ENCODE measurements at regions not wholly inside any gene's neighbourhood (a gene's known extent, or its start where the extent isn't known, plus 50 kb on each side); places are given as distances from the start of the nearest gene placed in this dataset.

DNA sequence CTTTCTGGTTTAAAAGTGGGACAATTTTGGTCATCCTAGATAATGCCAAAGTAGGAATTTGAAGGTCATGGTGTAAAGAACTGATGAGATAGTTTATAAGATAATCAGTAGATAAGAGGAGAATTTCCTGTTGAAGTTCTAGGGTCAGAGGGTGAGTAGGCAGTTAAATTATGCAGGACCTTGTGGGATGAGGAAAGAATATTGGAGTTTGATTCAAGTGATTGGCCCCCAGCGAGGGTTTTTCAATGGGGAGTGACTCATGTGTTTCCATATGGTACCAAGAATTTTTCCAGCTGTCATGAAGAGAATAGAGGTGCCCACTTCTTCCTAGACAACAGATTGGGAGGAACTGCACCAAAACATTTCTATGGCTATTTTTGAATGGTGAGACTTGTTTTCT is 940.2 kb upstream of the ZEB2 start:
- no CpG with 5 or more reads among the region's 1 CpG for WGBS (ENCODE audit: insufficient coverage)
- Histone ChIP-seq H3K36me3 (replicated peaks in 1 of 2; ENCODE audit: control extremely low read depth in 1 of 2, control insufficient read depth in 1 of 2, extremely low read depth in 1 of 2, insufficient read depth in 2 of 2, low read length in 1 of 2) (no peaks in the 10 kb centered on the region), H4K20me1 (ENCODE audit: control insufficient read depth, insufficient read depth, low read length, poor library complexity, severe bottlenecking) (no peaks in the 10 kb centered on the region), H3K27ac (ENCODE audit: low read length in 2 of 2) (no peak overlapping the region), H3K4me3 (ENCODE audit: control extremely low read depth in 1 of 5, extremely low read depth in 1 of 5, insufficient read depth in 1 of 5, low read depth in 2 of 5, low read length in 4 of 5) (no peak overlapping the region), H3K4me1 (ENCODE audit: control insufficient read depth in 2 of 2, insufficient read depth in 2 of 2, low read length in 2 of 2) (no peaks in the 10 kb centered on the region), H3K9ac (ENCODE audit: low read length) (no peak overlapping the region), H2AFZ (ENCODE audit: insufficient read depth, low read depth, low read length, poor library complexity, severe bottlenecking) (no peak overlapping the region), H3K9me3 (ENCODE audit: control extremely low read depth in 1 of 3, control insufficient read depth in 2 of 3, insufficient read depth in 1 of 3, low read length in 2 of 3) (peaks cover 0 to 2% (median 0%) of the 10 kb centered on the region in 3 donors), H3K79me2 (ENCODE audit: control insufficient read depth, insufficient read depth, low read length) (no peaks in the 10 kb centered on the region), H3K27me3 (replicated peaks in 1 of 4; ENCODE audit: control extremely low read depth in 1 of 4, control insufficient read depth in 3 of 4, insufficient read depth in 4 of 4, low read length in 3 of 4) (no peaks in the 10 kb centered on the region), H3K4me2 (replicated peaks; ENCODE audit: low read depth, low read length, poor library complexity, severe bottlenecking) (no peak overlapping the region)
- DNase-seq = no peak
- no peaks in the 10 kb centered on the region for H3K4me1 Mint-ChIP-seq
- ChIA-PET POLR2A (no interaction called here), CTCF (no interaction called here)
- H3K27me3 Mint-ChIP-seq = no peaks in the 10 kb centered on the region
- H3K27ac Mint-ChIP-seq = no peak overlapping the region
- H3K4me3 Mint-ChIP-seq = no peak overlapping the region
- no peak for TF ChIP-seq EZH2 (IDR thresholded peaks at IDR 0.05; ENCODE audit: borderline replicate concordance, insufficient read depth, low read depth, low read length, poor library complexity, severe bottlenecking)
- TF ChIP-seq, protein P1, sequence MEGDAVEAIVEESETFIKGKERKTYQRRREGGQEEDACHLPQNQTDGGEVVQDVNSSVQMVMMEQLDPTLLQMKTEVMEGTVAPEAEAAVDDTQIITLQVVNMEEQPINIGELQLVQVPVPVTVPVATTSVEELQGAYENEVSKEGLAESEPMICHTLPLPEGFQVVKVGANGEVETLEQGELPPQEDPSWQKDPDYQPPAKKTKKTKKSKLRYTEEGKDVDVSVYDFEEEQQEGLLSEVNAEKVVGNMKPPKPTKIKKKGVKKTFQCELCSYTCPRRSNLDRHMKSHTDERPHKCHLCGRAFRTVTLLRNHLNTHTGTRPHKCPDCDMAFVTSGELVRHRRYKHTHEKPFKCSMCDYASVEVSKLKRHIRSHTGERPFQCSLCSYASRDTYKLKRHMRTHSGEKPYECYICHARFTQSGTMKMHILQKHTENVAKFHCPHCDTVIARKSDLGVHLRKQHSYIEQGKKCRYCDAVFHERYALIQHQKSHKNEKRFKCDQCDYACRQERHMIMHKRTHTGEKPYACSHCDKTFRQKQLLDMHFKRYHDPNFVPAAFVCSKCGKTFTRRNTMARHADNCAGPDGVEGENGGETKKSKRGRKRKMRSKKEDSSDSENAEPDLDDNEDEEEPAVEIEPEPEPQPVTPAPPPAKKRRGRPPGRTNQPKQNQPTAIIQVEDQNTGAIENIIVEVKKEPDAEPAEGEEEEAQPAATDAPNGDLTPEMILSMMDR (IDR thresholded peaks at IDR 0.05) = no peak
- intact Hi-C loops (cut with micrococcal nuclease) = no loop called here
- H3K9me3 Mint-ChIP-seq (ENCODE audit: insufficient read depth) = peaks cover 3% of the 10 kb centered on the region
- ATAC-seq (ENCODE audit: low read depth) = no peak

DNA sequence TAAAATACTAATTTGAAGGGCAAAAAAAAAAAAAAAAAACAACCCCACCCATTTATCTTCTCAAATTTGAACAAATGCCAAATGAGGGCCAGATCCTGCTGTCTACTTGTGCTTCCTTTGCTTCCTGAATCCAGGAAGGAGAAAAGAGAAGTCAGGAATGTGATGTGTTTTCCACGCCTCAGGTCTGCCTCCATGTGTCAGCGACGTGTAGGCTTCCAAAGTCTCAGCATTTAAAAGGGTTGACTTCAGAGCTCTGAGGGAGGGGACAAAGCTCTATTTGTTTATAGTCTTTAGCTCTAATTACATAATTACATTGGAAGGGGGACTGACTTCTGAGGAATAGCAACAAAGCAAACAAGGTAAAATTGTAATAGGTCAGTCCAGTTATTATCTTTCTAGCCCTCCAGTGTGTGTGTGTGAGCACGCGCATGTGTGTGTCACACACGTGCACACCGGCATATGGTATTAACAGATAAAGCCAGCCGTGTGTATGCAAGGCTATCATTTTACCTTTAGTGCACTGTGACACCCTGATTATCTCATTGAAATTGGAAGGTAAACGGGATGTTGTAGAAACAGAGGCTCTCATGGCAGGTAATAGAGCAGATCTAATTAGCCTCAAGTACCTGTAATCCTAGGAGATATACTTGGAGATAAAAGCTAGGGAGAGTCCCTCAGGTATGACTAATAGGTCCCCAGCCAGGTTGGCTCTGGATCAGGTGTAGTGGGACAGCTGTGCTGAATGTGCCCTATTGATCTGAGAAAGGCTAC is 911.4 kb upstream of the ZEB2 start:
- no peaks in the 10 kb centered on the region for H3K27me3 Mint-ChIP-seq
- TF ChIP-seq, protein P1 (IDR thresholded peaks at IDR 0.05) = no peak
- no peak for TF ChIP-seq EZH2 (IDR thresholded peaks at IDR 0.05; ENCODE audit: borderline replicate concordance, insufficient read depth, low read depth, low read length, poor library complexity, severe bottlenecking)
- H3K27ac Mint-ChIP-seq = no peak overlapping the region
- H3K9me3 Mint-ChIP-seq (ENCODE audit: insufficient read depth) = no peaks in the 10 kb centered on the region
- no peak for ATAC-seq (ENCODE audit: low read depth)
- H3K4me3 Mint-ChIP-seq = no peak overlapping the region
- no peak overlapping the region for H3K4me3 ChIP-seq (ENCODE audit: control extremely low read depth in 1 of 5, extremely low read depth in 1 of 5, insufficient read depth in 1 of 5, low read depth in 2 of 5, low read length in 4 of 5)
- H3K4me2 ChIP-seq (replicated peaks; ENCODE audit: low read depth, low read length, poor library complexity, severe bottlenecking) = no peak overlapping the region
- H3K36me3 ChIP-seq (replicated peaks in 1 of 2; ENCODE audit: control extremely low read depth in 1 of 2, control insufficient read depth in 1 of 2, extremely low read depth in 1 of 2, insufficient read depth in 2 of 2, low read length in 1 of 2) = no peaks in the 10 kb centered on the region
- DNase-seq = no peak
- H3K9me3 ChIP-seq (ENCODE audit: control extremely low read depth in 1 of 3, control insufficient read depth in 2 of 3, insufficient read depth in 1 of 3, low read length in 2 of 3) = no peaks in the 10 kb centered on the region
- no peaks in the 10 kb centered on the region for H3K79me2 ChIP-seq (ENCODE audit: control insufficient read depth, insufficient read depth, low read length)
- H4K20me1 ChIP-seq (ENCODE audit: control insufficient read depth, insufficient read depth, low read length, poor library complexity, severe bottlenecking) = no peaks in the 10 kb centered on the region
- no peak overlapping the region for H3K9ac ChIP-seq (ENCODE audit: low read length)
- H3K4me1 Mint-ChIP-seq = no peaks in the 10 kb centered on the region
- H3K27me3 ChIP-seq (replicated peaks in 1 of 4; ENCODE audit: control extremely low read depth in 1 of 4, control insufficient read depth in 3 of 4, insufficient read depth in 4 of 4, low read length in 3 of 4) = no peaks in the 10 kb centered on the region
- no peak overlapping the region for H2AFZ ChIP-seq (ENCODE audit: insufficient read depth, low read depth, low read length, poor library complexity, severe bottlenecking)
- H3K4me1 ChIP-seq (ENCODE audit: control insufficient read depth in 2 of 2, insufficient read depth in 2 of 2, low read length in 2 of 2) = no peaks in the 10 kb centered on the region
- H3K27ac ChIP-seq (ENCODE audit: low read length in 2 of 2) = no peak overlapping the region
- CTCF ChIA-PET = no interaction called here
- POLR2A ChIA-PET = no interaction called here
- WGBS (ENCODE audit: insufficient coverage) = 98% methylated on average over 6 of the region's 9 CpGs
- intact Hi-C loops (cut with micrococcal nuclease) = no loop called here
